Upper lobe of left lung (tissue), 6 donors: ENCODE measurements at regions not wholly inside any gene's neighbourhood (a gene's known extent, or its start where the extent isn't known, plus 50 kb on each side); places are given as distances from the start of the nearest gene placed in this dataset.

Experiments used
- ATAC-seq, 2 donors: fragments of 200-7000 bp; cut with Tn5 transposase; one replicate each; pipeline ENCODE4 v1.9.1; 2022; ENCODE audit warnings: mild to moderate bottlenecking in 2 of 2, moderate library complexity in 2 of 2; ENCODE audit not compliant: low FRiP score in 2 of 2
- DNase-seq, 2 donors: peaks; one replicate each; pipeline ENCODE4 v3.0.0-alpha.2; 2019 to 2020
- H3K27ac ChIP-seq, 4 donors: fragments of 200-600 bp; sonication (generic); one replicate each; pipeline ENCODE4 v1.5.1; 2016 to 2019
- H3K27me3 ChIP-seq, 4 donors: fragments of 200-600 bp; sonication (generic); one replicate each; pipeline ENCODE4 v1.5.1; 2017 to 2019
- H3K36me3 ChIP-seq, 4 donors: fragments of 200-600 bp; sonication (generic); one replicate each; pipeline ENCODE4 v1.5.1; 2016 to 2019
- H3K4me1 ChIP-seq, 4 donors: fragments of 200-600 bp; sonication (generic); one replicate each; pipeline ENCODE4 v1.5.1; 2018 to 2019
- H3K4me3 ChIP-seq, 4 donors: fragments of 200-600 bp; sonication (generic); one replicate each; pipeline ENCODE4 v1.5.1; 2017 to 2019; ENCODE audit warnings: mild to moderate bottlenecking in 2 of 4, moderate library complexity in 1 of 4
- H3K9me3 ChIP-seq, 4 donors: fragments of 200-600 bp; sonication (generic); one replicate each; pipeline ENCODE4 v1.5.1; 2018 to 2019
- CTCF ChIP-seq, 6 experiments: fragments of 450-650 bp in 4 of 6; fragments of 200-600 bp in 2 of 6; sonication (generic) in 2 of 6; IDR thresholded peaks; one replicate each; pipeline ENCODE4 v1.5.1; 2016 to 2019; ENCODE audit warnings: antibody characterized with exemption in 6 of 6
- EP300 ChIP-seq, 4 donors: sonication (generic); formaldehyde crosslinking; IDR thresholded peaks; one replicate each; pipeline ENCODE4 v1.5.1; 2017; ENCODE audit warnings: antibody characterized with exemption in 4 of 4, control low read depth in 2 of 4
- POLR2A ChIP-seq, 4 donors: fragments of 450-650 bp; IDR thresholded peaks; one replicate each; pipeline ENCODE4 v1.5.1; 2016 to 2017; ENCODE audit warnings: antibody characterized with exemption in 4 of 4, mild to moderate bottlenecking in 2 of 4
- POLR2AphosphoS5 ChIP-seq, 2 donors: sonication (generic); formaldehyde crosslinking; IDR thresholded peaks; one replicate each; pipeline ENCODE4 v1.5.1; 2017; ENCODE audit warnings: antibody characterized with exemption in 2 of 2
- WGBS, 2 donors: methylation state at CpG; one replicate each; pipeline ENCODE4 v1.1.5; 2017 to 2018; 5-methylcytosine and 5-hydroxymethylcytosine counted together
- donor health status: DM: no; HTN: no; CAD: no; lungs with moderate emphysema.
- donor health status: DM: no; HTN: yes; CAD: no; lungs with severe emphysema.

DNA sequence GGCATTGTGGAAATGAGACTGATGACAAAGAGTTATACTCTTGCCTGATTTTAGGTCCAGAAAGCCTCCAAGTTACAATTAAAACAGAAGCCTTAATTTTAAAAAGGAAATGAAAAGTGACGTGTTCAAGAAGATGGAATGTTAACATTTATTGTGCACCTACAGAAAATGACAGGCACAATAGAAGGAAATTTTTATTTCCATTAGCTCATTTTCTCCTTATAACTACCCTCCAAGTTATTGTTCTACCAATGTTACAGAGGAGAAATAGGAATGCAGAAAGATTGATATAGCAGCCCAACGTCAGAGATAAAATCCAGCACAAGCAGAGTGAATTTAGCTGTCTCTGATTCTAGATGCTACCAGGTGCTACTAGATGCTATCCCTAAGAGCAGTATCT is 736.9 kb upstream of the KIRREL3 start:
- H3K36me3 ChIP-seq = no peaks in the 10 kb centered on the region
- ATAC-seq = no peak
- WGBS, 2 donors = 60 to 61% methylated on average over 2 of the region's 2 CpGs

GRCh38 chr11:127733552-127733951 is 733.0 kb upstream of the KIRREL3 start:
- H3K27me3 ChIP-seq = no peaks in the 10 kb centered on the region
- TF ChIP-seq POLR2AphosphoS5 (IDR thresholded peaks at IDR 0.05) = peak in 1 of 2 donors; percentile 66
- TF ChIP-seq POLR2A (IDR thresholded peaks at IDR 0.05) = no peak
- TF ChIP-seq EP300 (IDR thresholded peaks at IDR 0.05) = peak in 2 of 4 donors; percentile 25 to 55
- ATAC-seq (peak in 1 of 2 donors; percentile 51), DNase-seq (peak in 1 of 2 donors; percentile 21)
- 11 to 12% methylated on average over 4 of the region's 4 CpGs for WGBS, 2 donors
- no peaks in the 10 kb centered on the region for H3K36me3 ChIP-seq
- no peak overlapping the region for H3K4me3 ChIP-seq
- H3K9me3 ChIP-seq = no peaks in the 10 kb centered on the region
- H3K4me1 ChIP-seq = no peaks in the 10 kb centered on the region
- H3K27ac ChIP-seq = no peak overlapping the region

More for the DNA sequence above, 736.9 kb upstream of the KIRREL3 start:
- no peak overlapping the region for H3K4me3 ChIP-seq
- TF ChIP-seq POLR2A (IDR thresholded peaks at IDR 0.05) = no peak
- TF ChIP-seq CTCF (IDR thresholded peaks at IDR 0.05) = no peak
- no peak for TF ChIP-seq POLR2AphosphoS5 (IDR thresholded peaks at IDR 0.05)
- TF ChIP-seq EP300 (IDR thresholded peaks at IDR 0.05) = no peak
- H3K9me3 ChIP-seq = no peaks in the 10 kb centered on the region
- no peaks in the 10 kb centered on the region for H3K27me3 ChIP-seq
- no peak for DNase-seq
- H3K4me1 ChIP-seq = no peaks in the 10 kb centered on the region
- no peak overlapping the region for H3K27ac ChIP-seq

DNA sequence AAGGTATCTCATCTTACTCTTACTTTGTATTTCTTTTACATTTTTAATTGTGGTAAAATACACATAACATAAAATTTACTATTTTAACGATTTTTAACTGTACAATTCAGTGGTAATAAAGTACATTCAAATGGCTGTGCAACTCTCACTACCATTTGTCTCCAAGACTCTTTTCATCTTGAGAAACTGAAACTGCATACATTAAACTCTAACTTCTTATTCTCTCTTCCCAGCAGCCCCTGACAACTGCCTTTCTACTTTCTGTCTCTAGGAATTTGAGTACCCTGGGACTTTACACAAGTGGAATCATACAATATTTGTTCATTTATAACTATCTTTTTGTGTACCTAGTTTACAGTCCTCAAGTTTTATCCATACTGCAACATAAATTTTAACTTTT is 725.8 kb upstream of the KIRREL3 start:
- H3K36me3 ChIP-seq = no peaks in the 10 kb centered on the region
- ATAC-seq (no peak), DNase-seq (no peak)
- TF ChIP-seq POLR2AphosphoS5 (IDR thresholded peaks at IDR 0.05) = no peak
- 74 to 83% methylated on average over 1 of the region's 1 CpG for WGBS, 2 donors
- H3K4me3 ChIP-seq = no peak overlapping the region
- H3K27ac ChIP-seq = no peak overlapping the region
- no peaks in the 10 kb centered on the region for H3K9me3 ChIP-seq
- H3K4me1 ChIP-seq = no peaks in the 10 kb centered on the region
- no peaks in the 10 kb centered on the region for H3K27me3 ChIP-seq

- Histone ChIP-seq H3K4me3 (no peak overlapping the region), H3K9me3 (no peaks in the 10 kb centered on the region), H3K27me3 (no peaks in the 10 kb centered on the region), H3K27ac (no peak overlapping the region), H3K4me1 (no peaks in the 10 kb centered on the region), H3K36me3 (no peaks in the 10 kb centered on the region)
- ATAC-seq = no peak
- 61 to 64% methylated on average over 1 of the region's 1 CpG for WGBS, 2 donors
- no peak for DNase-seq
- no peak for TF ChIP-seq POLR2A (IDR thresholded peaks at IDR 0.05)
- no peak for TF ChIP-seq POLR2AphosphoS5 (IDR thresholded peaks at IDR 0.05)
- TF ChIP-seq EP300 (IDR thresholded peaks at IDR 0.05) = no peak
- TF ChIP-seq CTCF (IDR thresholded peaks at IDR 0.05) = no peak
Measured at GRCh38 chr11:127723714-127724113, 723.1 kb upstream of the KIRREL3 start.

DNA sequence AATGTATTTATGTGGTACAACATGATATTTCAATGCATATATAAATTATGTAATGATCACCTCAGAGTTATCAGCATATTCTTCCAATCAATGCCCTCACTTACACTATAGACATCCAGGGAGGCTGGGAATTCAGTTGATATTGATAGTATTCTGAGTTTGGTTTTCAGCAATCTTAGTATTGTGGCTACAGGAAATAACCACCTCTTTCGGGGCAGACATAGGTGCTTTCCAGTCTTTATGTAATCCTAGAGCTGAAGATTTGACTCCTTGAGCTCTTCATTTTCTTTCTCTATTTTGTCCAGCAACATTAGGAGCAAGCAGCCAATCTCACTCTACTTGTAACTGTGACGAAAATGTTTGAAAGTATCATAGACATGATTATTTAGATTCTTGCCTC is 712.7 kb upstream of the KIRREL3 start:
- no peak for ATAC-seq
- no peaks in the 10 kb centered on the region for H3K36me3 ChIP-seq
- DNase-seq = no peak
- H3K9me3 ChIP-seq = no peaks in the 10 kb centered on the region
- TF ChIP-seq EP300 (IDR thresholded peaks at IDR 0.05) = no peak
- no peak overlapping the region for H3K27ac ChIP-seq
- no peaks in the 10 kb centered on the region for H3K27me3 ChIP-seq
- H3K4me3 ChIP-seq = no peak overlapping the region
- no peaks in the 10 kb centered on the region for H3K4me1 ChIP-seq
- WGBS, 2 donors = 87 to 92% methylated on average over 2 of the region's 2 CpGs

DNA sequence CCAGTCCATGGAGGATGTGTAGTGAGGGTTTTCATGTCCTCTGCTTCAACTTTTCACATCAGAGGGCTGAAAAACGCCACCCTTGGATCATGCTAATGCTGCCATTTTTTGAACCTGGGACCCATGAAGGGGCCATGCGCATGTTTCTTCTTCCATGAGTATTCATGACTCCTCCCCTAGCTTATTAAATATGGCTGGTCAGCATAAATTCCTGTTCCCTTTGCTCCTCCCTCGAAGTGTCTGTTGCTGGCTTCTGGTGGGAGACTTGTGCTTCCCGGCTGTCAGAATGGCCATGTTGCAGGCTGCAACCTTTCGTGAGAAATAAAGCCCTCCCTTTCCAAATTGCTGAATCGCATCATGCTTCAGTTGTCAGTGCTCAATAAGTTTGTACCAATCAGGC is 711.2 kb upstream of the KIRREL3 start:
- Histone ChIP-seq H3K4me3 (no peak overlapping the region), H3K36me3 (no peaks in the 10 kb centered on the region), H3K9me3 (no peaks in the 10 kb centered on the region), H3K4me1 (no peaks in the 10 kb centered on the region), H3K27me3 (no peaks in the 10 kb centered on the region), H3K27ac (no peak overlapping the region)
- TF ChIP-seq POLR2AphosphoS5 (IDR thresholded peaks at IDR 0.05) = no peak
- no peak for TF ChIP-seq CTCF (IDR thresholded peaks at IDR 0.05)
- TF ChIP-seq POLR2A (IDR thresholded peaks at IDR 0.05) = no peak
- no peak for TF ChIP-seq EP300 (IDR thresholded peaks at IDR 0.05)
- WGBS, 2 donors = 87 to 96% methylated on average over 6 of the region's 6 CpGs
- ATAC-seq (no peak), DNase-seq (no peak)
